ENCODE measurements at regions not wholly inside any gene's neighbourhood (a gene's known extent, or its start where the extent isn't known, plus 50 kb on each side); places are given as distances from the start of the nearest gene placed in this dataset.

GRCh38 chr18:45339810-45340550 lies 275.3 kb upstream of the SLC14A2 start:
- TF ChIP-seq CTCF (IDR thresholded peaks at IDR 0.05) (no peak), EP300 (IDR thresholded peaks at IDR 0.05) (no peak)
